H9 (cell line): ENCODE measurements at regions not wholly inside any gene's neighbourhood (a gene's known extent, or its start where the extent isn't known, plus 50 kb on each side); places are given as distances from the start of the nearest gene placed in this dataset.

ENCODE experiments used
- DNase-seq: peaks from one replicate; pipeline ENCODE4 v3.0.0-alpha.2; 2017
- H2AFZ ChIP-seq: one replicate; pipeline ENCODE4 v1.6.1; 2013; ENCODE audit warnings: mild to moderate bottlenecking, low read length, control low read depth, moderate library complexity
- H2AK5ac ChIP-seq: 2 replicates; pipeline ENCODE4 v1.6.1; 2013; ENCODE audit warnings: low read length, control low read depth, mixed read lengths; ENCODE audit not compliant: insufficient read length
- H2BK120ac ChIP-seq: one replicate; pipeline ENCODE4 v1.6.1; 2013; ENCODE audit warnings: low read depth, mild to moderate bottlenecking, low read length, control low read depth, inconsistent platforms; ENCODE audit not compliant: poor library complexity, severe bottlenecking
- H2BK12ac ChIP-seq: 2 replicates; pipeline ENCODE4 v1.6.1; 2013; ENCODE audit warnings: low read length, control low read depth, mixed read lengths, low read depth; ENCODE audit not compliant: insufficient read length
- H2BK15ac ChIP-seq: 2 replicates; pipeline ENCODE4 v1.6.1; 2013; ENCODE audit warnings: low read depth, low read length, control low read depth
- H2BK20ac ChIP-seq: one replicate; pipeline ENCODE4 v1.6.1; 2013; ENCODE audit warnings: low read depth, mild to moderate bottlenecking, low read length, control low read depth, inconsistent platforms; ENCODE audit not compliant: poor library complexity, severe bottlenecking
- H2BK5ac ChIP-seq: 2 replicates; pipeline ENCODE4 v1.6.1; 2013; ENCODE audit warnings: low read length, control low read depth, mixed read lengths; ENCODE audit not compliant: insufficient read length
- H3K14ac ChIP-seq: 2 replicates; pipeline ENCODE4 v1.6.1; 2013; ENCODE audit warnings: low read length, control low read depth; ENCODE audit not compliant: insufficient read depth
- H3K18ac ChIP-seq: 2 replicates; pipeline ENCODE4 v1.6.1; 2013; ENCODE audit warnings: low read depth, mild to moderate bottlenecking, mixed read lengths, low read length, control low read depth; ENCODE audit not compliant: insufficient read length
- H3K23ac ChIP-seq: 2 replicates; pipeline ENCODE4 v1.6.1; 2013; ENCODE audit warnings: low read length, control low read depth, mixed read lengths, low read depth; ENCODE audit not compliant: insufficient read length
- H3K23me2 ChIP-seq: 2 replicates; pipeline ENCODE4 v1.6.1; 2013; ENCODE audit warnings: low read depth, mild to moderate bottlenecking, mixed read lengths, low read length, control low read depth; ENCODE audit not compliant: insufficient read length, poor library complexity, severe bottlenecking
- H3K27ac ChIP-seq: 2 replicates; pipeline ENCODE4 v1.5.1; 2013; ENCODE audit warnings: low read length, control low read depth, mixed read lengths, low read depth; ENCODE audit not compliant: insufficient read length
- H3K27me3 ChIP-seq: 2 replicates; pipeline ENCODE4 v1.6.1; 2013; ENCODE audit warnings: low read length, control low read depth, inconsistent platforms; ENCODE audit not compliant: insufficient read depth
- H3K4ac ChIP-seq: 2 replicates; pipeline ENCODE4 v1.6.1; 2013; ENCODE audit warnings: low read depth, mild to moderate bottlenecking, control low read depth, inconsistent platforms, low read length, moderate library complexity
- H3K4me1 ChIP-seq: 2 replicates; pipeline ENCODE4 v1.6.1; 2013; ENCODE audit warnings: low read length, control low read depth, inconsistent platforms; ENCODE audit not compliant: insufficient read depth
- H3K4me2 ChIP-seq: 2 replicates; pipeline ENCODE4 v1.6.1; 2013; ENCODE audit warnings: low read length, control low read depth, mixed read lengths; ENCODE audit not compliant: insufficient read length, insufficient read depth
- H3K56ac ChIP-seq: 2 replicates; pipeline ENCODE4 v1.6.1; 2013; ENCODE audit warnings: low read depth, mild to moderate bottlenecking, mixed read lengths, low read length, control low read depth; ENCODE audit not compliant: insufficient read length
- H3K79me1 ChIP-seq: 2 replicates; pipeline ENCODE4 v1.6.1; 2013; ENCODE audit warnings: low read depth, mild to moderate bottlenecking, moderate library complexity, low read length, control low read depth, inconsistent platforms; ENCODE audit not compliant: insufficient read depth, poor library complexity, severe bottlenecking
- H3K79me2 ChIP-seq: 2 replicates; pipeline ENCODE4 v1.6.1; 2013; ENCODE audit warnings: low read length, control low read depth, inconsistent platforms; ENCODE audit not compliant: insufficient read depth
- H3K9ac ChIP-seq: 2 replicates; pipeline ENCODE4 v1.6.1; 2013; ENCODE audit warnings: low read length, control low read depth, mixed read lengths; ENCODE audit not compliant: insufficient read length; ENCODE audit errors: extremely low read depth
- H3K9me3 ChIP-seq: one replicate; pipeline ENCODE4 v1.6.1; 2013; ENCODE audit warnings: low read depth, low read length, inconsistent platforms; ENCODE audit not compliant: control insufficient read depth
- H3T11ph ChIP-seq: one replicate; pipeline ENCODE4 v1.6.1; 2013; ENCODE audit warnings: mild to moderate bottlenecking, low read length, control low read depth, inconsistent platforms
- H4K20me1 ChIP-seq: one replicate; pipeline ENCODE4 v1.6.1; 2013; ENCODE audit not compliant: control insufficient read depth, insufficient read length, insufficient read depth
- H4K5ac ChIP-seq: 2 replicates; pipeline ENCODE4 v1.6.1; 2013; ENCODE audit warnings: low read depth, mild to moderate bottlenecking, mixed read lengths, low read length, control low read depth; ENCODE audit not compliant: insufficient read length
- H4K8ac ChIP-seq: replicated peaks from 2 replicates; pipeline ENCODE4 v1.6.1; 2013; ENCODE audit warnings: low read length, control low read depth, mixed read lengths, low read depth; ENCODE audit not compliant: insufficient read length
- H4K91ac ChIP-seq: 2 replicates; pipeline ENCODE4 v1.6.1; 2013; ENCODE audit warnings: low read depth, mild to moderate bottlenecking, moderate library complexity, mixed read lengths, low read length, control low read depth; ENCODE audit not compliant: insufficient read length
- H3K27ac Mint-ChIP-seq, 3 experiments: 2 replicates in 2 of 3; 3 replicates in 1 of 3; pipeline ENCODE4 v1.8.0; 2020 to 2021; ENCODE audit warnings: mixed read lengths in 3 of 3, mild to moderate bottlenecking in 1 of 3, moderate library complexity in 1 of 3
- H3K27me3 Mint-ChIP-seq: 2 replicates; pipeline ENCODE4 v1.8.0; 2021; ENCODE audit warnings: low read depth, mild to moderate bottlenecking, moderate library complexity, mixed read lengths
- H3K36me3 Mint-ChIP-seq, 3 experiments: 2 replicates in 2 of 3; 3 replicates in 1 of 3; pipeline ENCODE4 v1.8.0; 2020 to 2021; ENCODE audit warnings: low read depth in 3 of 3, mixed read lengths in 3 of 3; ENCODE audit not compliant: insufficient read depth in 1 of 3
- H3K4me1 Mint-ChIP-seq, 2 experiments: 2 replicates each; pipeline ENCODE4 v1.8.0; 2020; ENCODE audit warnings: mixed read lengths in 2 of 2
- H3K4me3 Mint-ChIP-seq, 2 experiments: 2 replicates in 1 of 2; 3 replicates in 1 of 2; pipeline ENCODE4 v1.8.0; 2020 to 2021; ENCODE audit warnings: mild to moderate bottlenecking in 2 of 2, mixed read lengths in 2 of 2, moderate library complexity in 1 of 2
- H3K9me3 Mint-ChIP-seq, 2 experiments: 2 replicates in 1 of 2; 3 replicates in 1 of 2; pipeline ENCODE4 v1.8.0; 2020; ENCODE audit warnings: mild to moderate bottlenecking in 2 of 2, mixed read lengths in 2 of 2, moderate library complexity in 1 of 2
- CTCF ChIP-seq: fragments of 200-600 bp; sonication (generic); conservative IDR thresholded peaks from 3 replicates; pipeline ENCODE4 v1.8.0; 2021; ENCODE audit warnings: antibody characterized with exemption, mild to moderate bottlenecking
- WGBS: extraction: QIAGEN DNeasy Blood & Tissue Kit; methylation state at CpG from one replicate; pipeline ENCODE4 v1.1.7; 2013; ENCODE audit warnings: missing lambda C conversion rate, low lambda C conversion rate, mixed read lengths; ENCODE audit not compliant: insufficient read length; ENCODE audit errors: extremely low coverage; 5-methylcytosine and 5-hydroxymethylcytosine counted together

GRCh38 chr10:132471125-132471451 lies 66.5 kb upstream of the INPP5A start:
- Histone ChIP-seq H3K9me3 (no peaks in the 10 kb centered on the region), H4K8ac (no peak overlapping the region), H3K27me3 (no peaks in the 10 kb centered on the region)

More at GRCh38 chr10:132471125-132471451, 66.5 kb upstream of the INPP5A start:
- Mint-ChIP-seq H3K27ac (no peak overlapping the region; a peak in 1 of 7 replicates), H3K27me3 (peaks cover 17% of the 10 kb centered on the region), H3K4me3 (no peak overlapping the region), H3K4me1 (peaks cover 3 to 15% of the 10 kb centered on the region in 2 experiments; a peak in 3 of 4 replicates), H3K36me3 (peaks cover 0 to 4% (median 3%) of the 10 kb centered on the region in 3 experiments; a peak in 3 of 7 replicates), H3K9me3 (peaks cover 3 to 8% of the 10 kb centered on the region in 2 experiments; a peak in 3 of 5 replicates)
- no peaks in the 10 kb centered on the region for H3K4me1 ChIP-seq
- H3K4ac ChIP-seq, result no peak overlapping the region
- no peak overlapping the region for H3K4me2 ChIP-seq
- no peak overlapping the region for H3K18ac ChIP-seq
- no peaks in the 10 kb centered on the region for H3K79me2 ChIP-seq
- no peaks in the 10 kb centered on the region for H4K20me1 ChIP-seq
- no peaks in the 10 kb centered on the region for H3K23me2 ChIP-seq
- H3K56ac ChIP-seq, result no peak overlapping the region
- no peak overlapping the region for H2BK20ac ChIP-seq
- no peak overlapping the region for H2BK5ac ChIP-seq
- H2BK12ac ChIP-seq, result no peak overlapping the region
- H3K9ac ChIP-seq, result no peak overlapping the region
- no peak overlapping the region for H3K27ac ChIP-seq
- H2BK120ac ChIP-seq, result no peak overlapping the region
- no peaks in the 10 kb centered on the region for H3K79me1 ChIP-seq
- no peak overlapping the region for H2BK15ac ChIP-seq
- no CpG with 5 or more reads among the region's 4 CpGs for WGBS
- no peak overlapping the region for H2AK5ac ChIP-seq
- no peak for DNase-seq
- H4K5ac ChIP-seq, result no peak overlapping the region
- H4K91ac ChIP-seq, result no peak overlapping the region
- no peak overlapping the region for H3K23ac ChIP-seq
- no peak overlapping the region for H3K14ac ChIP-seq
- no peak overlapping the region for H2AFZ ChIP-seq
- no peak for TF ChIP-seq CTCF
- no peak overlapping the region for H3T11ph ChIP-seq
